SK-N-MC (cell line): ENCODE measurements at regions not wholly inside any gene's neighbourhood (a gene's known extent, or its start where the extent isn't known, plus 50 kb on each side); places are given as distances from the start of the nearest gene placed in this dataset.
"Not testable (repeated sequence)": the region's sequence is repeated elsewhere in the genome, so short reads cannot be mapped to it uniquely, and the experiment has no call there.

Source experiments
- EZH2 ChIP-seq: fragments of 200-600 bp; sonication (generic); IDR thresholded peaks from one replicate; pipeline ENCODE4 v1.6.1; 2017; ENCODE audit warnings: antibody characterized with exemption
- POLR2AphosphoS5 ChIP-seq: IDR thresholded peaks from 2 replicates; pipeline ENCODE4 v1.6.1; 2012; ENCODE audit warnings: mild to moderate bottlenecking, low read depth, low read length, borderline replicate concordance

DNA sequence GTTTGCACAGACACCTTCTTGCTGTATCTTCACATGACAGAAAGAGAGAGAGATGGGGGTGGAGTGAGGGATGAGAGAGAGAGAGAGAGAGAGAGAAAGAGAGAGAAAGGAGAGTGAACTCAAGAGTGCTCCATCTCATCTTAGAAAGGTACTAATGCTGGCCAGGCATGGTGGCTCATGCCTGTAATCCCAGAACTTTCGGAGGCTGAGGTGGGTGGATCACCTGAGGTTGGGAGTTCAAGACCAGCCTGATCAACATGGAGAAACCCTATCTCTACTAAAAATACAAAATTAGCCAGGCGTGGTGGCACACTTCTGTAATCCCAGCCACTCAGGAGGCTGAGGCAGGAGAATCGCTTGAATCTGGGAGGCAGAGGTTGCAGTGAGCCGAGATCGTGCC is 132.5 kb downstream of the NPIPB5 start:
- TF ChIP-seq EZH2, POLR2AphosphoS5: not testable (repeated sequence)
